IMR-90 (cell line): ENCODE measurements at regions not wholly inside any gene's neighbourhood (a gene's known extent, or its start where the extent isn't known, plus 50 kb on each side); places are given as distances from the start of the nearest gene placed in this dataset.

Experiments
- ATAC-seq: fragments of 200-7000 bp; cut with Tn5 transposase; 2 replicates; pipeline ENCODE4 v1.9.1; 2020; ENCODE audit warnings: low read depth, mild to moderate bottlenecking, moderate library complexity
- BruUV-seq: library from RNA; stranded (reverse); fragments of 400-500 nt; replicated peaks from 2 replicates; lab custom pipeline; 2021; lab: Mats Ljungman, UMichigan
- CTCF ChIA-PET: fragments of 300-600 bp; formaldehyde crosslinking; extraction: SDS; loops from one replicate; lab custom pipeline; 2021; ENCODE audit warnings: antibody characterized with exemption; lab: Yijun Ruan, JAX
- POLR2A ChIA-PET: fragments of 300-600 bp; sonication (Branson Sonifier 250); formaldehyde crosslinking; loops from one replicate; lab custom pipeline; 2022; ENCODE audit warnings: antibody characterized with exemption; ENCODE audit not compliant: unreplicated experiment; lab: Charles Lee
- DNase-seq: peaks from one replicate; pipeline ENCODE4 v3.0.0; 2013
- H2AFZ ChIP-seq: replicated peaks from 2 replicates; pipeline ENCODE3; 2013; ENCODE audit warnings: low read length, mild to moderate bottlenecking; ENCODE audit not compliant: poor library complexity
- H2AK5ac ChIP-seq: 2 replicates; pipeline ENCODE4 v1.6.1; 2013; ENCODE audit warnings: low read depth, low read length, inconsistent platforms
- H2AK9ac ChIP-seq: replicated peaks from 2 replicates; pipeline ENCODE3; 2013; ENCODE audit warnings: mild to moderate bottlenecking, low read depth, low read length, moderate library complexity; ENCODE audit not compliant: poor library complexity
- H2BK120ac ChIP-seq: 2 replicates; pipeline ENCODE4 v1.6.1; 2013; ENCODE audit warnings: low read depth, low read length, inconsistent platforms
- H2BK15ac ChIP-seq: 3 replicates; pipeline ENCODE4 v1.6.1; 2013; ENCODE audit warnings: low read depth, low read length, inconsistent platforms
- H2BK20ac ChIP-seq: 2 replicates; pipeline ENCODE4 v1.6.1; 2013; ENCODE audit warnings: low read depth, mild to moderate bottlenecking, inconsistent platforms, low read length, moderate library complexity
- H2BK5ac ChIP-seq: 2 replicates; pipeline ENCODE4 v1.6.1; 2013; ENCODE audit warnings: mild to moderate bottlenecking, low read depth, low read length, inconsistent platforms; ENCODE audit not compliant: poor library complexity, severe bottlenecking
- H3K14ac ChIP-seq: replicated peaks from 2 replicates; pipeline ENCODE4 v1.6.1; 2013; ENCODE audit warnings: low read depth, low read length, inconsistent platforms
- H3K18ac ChIP-seq: 2 replicates; pipeline ENCODE4 v1.6.1; 2013; ENCODE audit warnings: low read depth, low read length, control low read depth
- H3K23ac ChIP-seq: 2 replicates; pipeline ENCODE4 v1.6.1; 2013; ENCODE audit warnings: low read depth, low read length, inconsistent platforms
- H3K27ac ChIP-seq: 2 replicates; pipeline ENCODE4 v1.5.1; 2013; ENCODE audit warnings: mild to moderate bottlenecking, control low read depth, low read length; ENCODE audit not compliant: insufficient read depth
- H3K27me3 ChIP-seq: 2 replicates; pipeline ENCODE4 v1.6.1; 2013; ENCODE audit warnings: low read length; ENCODE audit not compliant: control insufficient read depth, insufficient read depth
- H3K36me3 ChIP-seq: 2 replicates; pipeline ENCODE4 v1.6.1; 2013; ENCODE audit warnings: low read length, mixed read lengths; ENCODE audit not compliant: control insufficient read depth, insufficient read depth
- H3K4ac ChIP-seq: 2 replicates; pipeline ENCODE4 v1.6.1; 2013; ENCODE audit warnings: low read depth, low read length, inconsistent platforms
- H3K4me1 ChIP-seq: 2 replicates; pipeline ENCODE4 v1.6.1; 2013; ENCODE audit warnings: low read length, mixed read lengths; ENCODE audit not compliant: control insufficient read depth, insufficient read depth
- H3K4me2 ChIP-seq: 2 replicates; pipeline ENCODE4 v1.6.1; 2013; ENCODE audit warnings: low read depth, mild to moderate bottlenecking, control low read depth, low read length, moderate library complexity
- H3K4me3 ChIP-seq: 2 replicates; pipeline ENCODE4 v1.5.1; 2013; ENCODE audit warnings: low read depth, mild to moderate bottlenecking, control low read depth, low read length, moderate library complexity; ENCODE audit not compliant: insufficient read depth
- H3K56ac ChIP-seq: 2 replicates; pipeline ENCODE4 v1.6.1; 2013; ENCODE audit warnings: low read length, inconsistent platforms; ENCODE audit not compliant: insufficient read depth; ENCODE audit errors: extremely low read depth
- H3K79me1 ChIP-seq, 2 experiments: 2 replicates each; pipeline ENCODE4 v1.6.1; 2013; ENCODE audit warnings: low read length in 2 of 2, inconsistent platforms in 1 of 2, low read depth in 1 of 2
- H3K9ac ChIP-seq: 2 replicates; pipeline ENCODE4 v1.6.1; 2013; ENCODE audit warnings: low read depth, low read length, control low read depth
- H3K9me1 ChIP-seq: 2 replicates; pipeline ENCODE4 v1.6.1; 2013; ENCODE audit warnings: low read length, inconsistent platforms; ENCODE audit not compliant: insufficient read depth
- H3K9me3 ChIP-seq: 2 replicates; pipeline ENCODE4 v1.6.1; 2013; ENCODE audit warnings: low read length; ENCODE audit not compliant: control insufficient read depth, insufficient read depth
- H4K20me1 ChIP-seq: 2 replicates; pipeline ENCODE4 v1.6.1; 2013; ENCODE audit warnings: low read length, inconsistent platforms; ENCODE audit not compliant: insufficient read depth
- H4K5ac ChIP-seq: 2 replicates; pipeline ENCODE4 v1.6.1; 2013; ENCODE audit warnings: mild to moderate bottlenecking, low read depth, low read length, control low read depth
- H4K8ac ChIP-seq, 2 experiments: 2 replicates each; pipeline ENCODE4 v1.6.1; 2013; ENCODE audit warnings: low read depth in 2 of 2, low read length in 2 of 2, control low read depth in 1 of 2, inconsistent platforms in 1 of 2
- H4K91ac ChIP-seq: 2 replicates; pipeline ENCODE4 v1.6.1; 2013; ENCODE audit warnings: low read depth, low read length, inconsistent platforms; ENCODE audit not compliant: insufficient read depth
- BHLHE40 ChIP-seq: fragments of 150-350 bp; IDR thresholded peaks from 2 replicates; pipeline ENCODE4 v1.6.1; 2016; ENCODE audit warnings: mild to moderate bottlenecking, low read depth, low read length
- CEBPB ChIP-seq: IDR thresholded peaks from 2 replicates; pipeline ENCODE4 v1.6.1; 2012; ENCODE audit warnings: low read depth, low read length, improper control_type of control experiment
- CHD1 ChIP-seq: IDR thresholded peaks from 2 replicates; pipeline ENCODE4 v1.6.1; 2012; ENCODE audit warnings: low read depth, low read length, improper control_type of control experiment
- FOS ChIP-seq: fragments of 150-350 bp; IDR thresholded peaks from 2 replicates; pipeline ENCODE4 v1.6.1; 2016; ENCODE audit warnings: low read depth, low read length
- MAFK ChIP-seq: IDR thresholded peaks from 2 replicates; pipeline ENCODE4 v1.6.1; 2012; ENCODE audit warnings: low read depth, low read length, improper control_type of control experiment
- MAZ ChIP-seq: IDR thresholded peaks from 2 replicates; pipeline ENCODE4 v1.6.1; 2012; ENCODE audit warnings: low read depth, mild to moderate bottlenecking, low read length, improper control_type of control experiment, moderate library complexity, borderline replicate concordance
- MXI1 ChIP-seq: IDR thresholded peaks from 2 replicates; pipeline ENCODE4 v1.6.1; 2012; ENCODE audit warnings: low read depth, mild to moderate bottlenecking, low read length, moderate library complexity, borderline replicate concordance
- NFE2L2 ChIP-seq: fragments of 150-350 bp; IDR thresholded peaks from 2 replicates; pipeline ENCODE4 v1.6.1; 2016; ENCODE audit warnings: low read depth, mild to moderate bottlenecking, low read length
- POLR2A ChIP-seq: IDR thresholded peaks from 2 replicates; pipeline ENCODE4 v1.6.1; 2012; ENCODE audit warnings: mild to moderate bottlenecking, low read depth, low read length
- RAD21 ChIP-seq: IDR thresholded peaks from 2 replicates; pipeline ENCODE4 v1.6.1; 2012; ENCODE audit warnings: low read length, improper control_type of control experiment
- RCOR1 ChIP-seq: IDR thresholded peaks from 2 replicates; pipeline ENCODE4 v1.6.1; 2012; ENCODE audit warnings: mild to moderate bottlenecking, low read length, improper control_type of control experiment; ENCODE audit not compliant: insufficient replicate concordance
- RFX5 ChIP-seq: IDR thresholded peaks from 2 replicates; pipeline ENCODE4 v1.8.0; 2012; ENCODE audit warnings: low read depth, mild to moderate bottlenecking, low read length, moderate library complexity
- SMC3 ChIP-seq: fragments of 150-350 bp; IDR thresholded peaks from 2 replicates; pipeline ENCODE4 v1.6.1; 2016; ENCODE audit warnings: low read depth, mild to moderate bottlenecking, antibody characterized with exemption, low read length, moderate library complexity
- WGBS, 2 experiments: methylation state at CpG; one replicate each; pipeline versions ENCODE4 v1.1.5 to v1.1.7; 2013; ENCODE audit warnings: missing lambda C conversion rate in 2 of 2; ENCODE audit not compliant: insufficient read length in 1 of 2; ENCODE audit errors: extremely low coverage in 2 of 2; 5-methylcytosine and 5-hydroxymethylcytosine counted together
- dilution Hi-C: fragments of 300-500 bp; cut with HindIII; formaldehyde crosslinking; loops from one replicate; pipeline ENCODE4 v1.14.3; 2018; ENCODE audit warnings: low sequenced_read_pairs; ENCODE audit not compliant: unreplicated experiment
- in situ Hi-C: fragments of 300-500 bp; cut with MboI; formaldehyde crosslinking; loops from 3 replicates; pipeline ENCODE4 v1.14.3; 2019; ENCODE audit warnings: low sequenced_read_pairs, inconsistent platforms, mixed read lengths
- intact Hi-C: fragments of 100-400 bp; cut with micrococcal nuclease; formaldehyde crosslinking; loops from 2 replicates; pipeline ENCODE4 v1.10.0; 2022
- TF ChIP-seq, protein P1 (sequence below): fragments of 150-350 bp; IDR thresholded peaks from 2 replicates; pipeline ENCODE4 v1.6.1; 2017; ENCODE audit warnings: mild to moderate bottlenecking, antibody characterized with exemption, low read length, low read depth
- TF ChIP-seq, protein P2 (sequence below): conservative IDR thresholded peaks from 2 replicates; pipeline ENCODE4 v1.5.1; 2012; ENCODE audit warnings: mild to moderate bottlenecking, low read depth, low read length, improper control_type of control experiment
- TF ChIP-seq, protein P3 (sequence below): fragments of 150-350 bp; IDR thresholded peaks from 2 replicates; pipeline ENCODE4 v1.6.1; 2016; ENCODE audit warnings: low read depth, mild to moderate bottlenecking, low read length, moderate library complexity, borderline replicate concordance

DNA sequence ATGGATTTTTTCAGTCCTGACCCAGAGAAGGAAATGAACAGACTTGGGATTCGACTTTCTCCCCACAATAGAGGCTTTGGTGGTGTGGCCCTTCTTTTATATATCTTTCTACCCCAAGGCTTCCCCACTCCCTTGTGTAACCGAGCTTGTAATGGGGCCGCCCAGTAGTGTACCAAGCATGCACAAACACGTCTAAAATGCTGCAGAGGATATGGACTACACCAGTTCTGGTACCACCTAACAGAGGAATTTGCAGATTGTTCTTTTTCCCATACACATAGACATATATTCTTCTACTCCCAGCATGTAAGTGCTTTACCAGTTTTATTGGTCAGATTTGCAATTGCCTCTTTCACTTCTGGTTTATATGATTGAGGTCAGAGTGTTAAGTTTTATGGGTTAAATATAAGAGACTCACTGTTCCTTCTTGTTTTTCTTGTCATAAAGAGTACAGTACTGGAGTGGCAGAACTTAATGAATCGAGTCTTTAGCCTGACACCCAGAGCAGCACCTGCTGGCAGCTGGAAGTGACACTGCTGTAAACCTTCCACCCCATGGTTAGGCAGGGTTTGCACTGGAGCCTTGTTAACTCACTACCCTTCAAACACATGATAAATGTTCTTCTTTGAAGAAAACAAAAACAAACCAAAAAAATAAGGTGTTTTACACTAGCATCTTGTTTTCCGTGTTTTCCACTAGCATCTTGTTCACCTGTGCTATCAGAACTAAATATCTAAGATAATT lies 198.6 kb downstream of the PTPRC start:
- no peaks in the 10 kb centered on the region for H4K20me1 ChIP-seq
- 0 out of 2 replicates have a peak overlapping the region, but pooled peaks have one; percentile 15 for H3K14ac ChIP-seq
- no peaks in the 10 kb centered on the region for H3K4me1 ChIP-seq
- BruUV-seq, result no TSS peak
- dilution Hi-C loops (no loop called here), in situ Hi-C loops (no loop called here), intact Hi-C loops (loop anchor here (10.0 kb wide), 1 partner anchor 627 kb away; no protein-coding TSS in a partner anchor)
- no peak overlapping the region for H3K56ac ChIP-seq
- H3K9me3 ChIP-seq, result no peaks in the 10 kb centered on the region
- no peak overlapping the region for H3K4me2 ChIP-seq
- H3K9me1 ChIP-seq, result peaks cover 9% of the 10 kb centered on the region
- H3K27me3 ChIP-seq, result no peaks in the 10 kb centered on the region
- no peak overlapping the region for H3K27ac ChIP-seq
- H3K23ac ChIP-seq, result no peak overlapping the region
- no peak overlapping the region for H2BK5ac ChIP-seq
- H3K4ac ChIP-seq, result no peak overlapping the region
- H3K18ac ChIP-seq, result no peak overlapping the region
- TF ChIP-seq MXI1 (no peak), BHLHE40 (no peak), NFE2L2 (no peak), POLR2A (no peak), MAFK (no peak), CEBPB (no peak), CHD1 (no peak), FOS (no peak), RCOR1 (no peak), SMC3 (no peak), RFX5 (no peak), MAZ (no peak), RAD21 (no peak)
- TF ChIP-seq, protein P1, sequence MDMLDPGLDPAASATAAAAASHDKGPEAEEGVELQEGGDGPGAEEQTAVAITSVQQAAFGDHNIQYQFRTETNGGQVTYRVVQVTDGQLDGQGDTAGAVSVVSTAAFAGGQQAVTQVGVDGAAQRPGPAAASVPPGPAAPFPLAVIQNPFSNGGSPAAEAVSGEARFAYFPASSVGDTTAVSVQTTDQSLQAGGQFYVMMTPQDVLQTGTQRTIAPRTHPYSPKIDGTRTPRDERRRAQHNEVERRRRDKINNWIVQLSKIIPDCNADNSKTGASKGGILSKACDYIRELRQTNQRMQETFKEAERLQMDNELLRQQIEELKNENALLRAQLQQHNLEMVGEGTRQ, result no peak
- TF ChIP-seq, protein P2, sequence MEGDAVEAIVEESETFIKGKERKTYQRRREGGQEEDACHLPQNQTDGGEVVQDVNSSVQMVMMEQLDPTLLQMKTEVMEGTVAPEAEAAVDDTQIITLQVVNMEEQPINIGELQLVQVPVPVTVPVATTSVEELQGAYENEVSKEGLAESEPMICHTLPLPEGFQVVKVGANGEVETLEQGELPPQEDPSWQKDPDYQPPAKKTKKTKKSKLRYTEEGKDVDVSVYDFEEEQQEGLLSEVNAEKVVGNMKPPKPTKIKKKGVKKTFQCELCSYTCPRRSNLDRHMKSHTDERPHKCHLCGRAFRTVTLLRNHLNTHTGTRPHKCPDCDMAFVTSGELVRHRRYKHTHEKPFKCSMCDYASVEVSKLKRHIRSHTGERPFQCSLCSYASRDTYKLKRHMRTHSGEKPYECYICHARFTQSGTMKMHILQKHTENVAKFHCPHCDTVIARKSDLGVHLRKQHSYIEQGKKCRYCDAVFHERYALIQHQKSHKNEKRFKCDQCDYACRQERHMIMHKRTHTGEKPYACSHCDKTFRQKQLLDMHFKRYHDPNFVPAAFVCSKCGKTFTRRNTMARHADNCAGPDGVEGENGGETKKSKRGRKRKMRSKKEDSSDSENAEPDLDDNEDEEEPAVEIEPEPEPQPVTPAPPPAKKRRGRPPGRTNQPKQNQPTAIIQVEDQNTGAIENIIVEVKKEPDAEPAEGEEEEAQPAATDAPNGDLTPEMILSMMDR, result no peak
- TF ChIP-seq, protein P3, sequence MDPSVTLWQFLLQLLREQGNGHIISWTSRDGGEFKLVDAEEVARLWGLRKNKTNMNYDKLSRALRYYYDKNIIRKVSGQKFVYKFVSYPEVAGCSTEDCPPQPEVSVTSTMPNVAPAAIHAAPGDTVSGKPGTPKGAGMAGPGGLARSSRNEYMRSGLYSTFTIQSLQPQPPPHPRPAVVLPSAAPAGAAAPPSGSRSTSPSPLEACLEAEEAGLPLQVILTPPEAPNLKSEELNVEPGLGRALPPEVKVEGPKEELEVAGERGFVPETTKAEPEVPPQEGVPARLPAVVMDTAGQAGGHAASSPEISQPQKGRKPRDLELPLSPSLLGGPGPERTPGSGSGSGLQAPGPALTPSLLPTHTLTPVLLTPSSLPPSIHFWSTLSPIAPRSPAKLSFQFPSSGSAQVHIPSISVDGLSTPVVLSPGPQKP, result no peak
- peaks cover 3% of the 10 kb centered on the region for H3K36me3 ChIP-seq
- WGBS, 2 experiments, result no CpG with 5 or more reads among the region's 6 CpGs
- ChIA-PET CTCF (interaction anchor here (1.4 kb wide), 1 partner anchor 13 kb away, joined by 3 read pairs; no protein-coding TSS in a partner anchor), POLR2A (no interaction called here)
- H3K9ac ChIP-seq, result no peak overlapping the region
- no peak overlapping the region for H4K8ac ChIP-seq
- no peak overlapping the region for H4K91ac ChIP-seq
- H2BK20ac ChIP-seq, result no peak overlapping the region
- no peak overlapping the region for H2AK9ac ChIP-seq
- peaks cover 0 to 6% of the 10 kb centered on the region in 2 experiments; a peak in 1 of 4 replicates for H3K79me1 ChIP-seq
- no peak overlapping the region for H3K4me3 ChIP-seq
- no peak overlapping the region for H2AK5ac ChIP-seq
- ATAC-seq, result no peak
- no peak overlapping the region for H4K5ac ChIP-seq
- no peak overlapping the region for H2AFZ ChIP-seq
- H2BK120ac ChIP-seq, result no peak overlapping the region
- DNase-seq, result no peak
- no peak overlapping the region for H2BK15ac ChIP-seq
